ENCODE measurements at regions not wholly inside any gene's neighbourhood (a gene's known extent, or its start where the extent isn't known, plus 50 kb on each side); places are given as distances from the start of the nearest gene placed in this dataset.

GRCh38 chr18:78199002-78199401 lies 780.6 kb upstream of the SALL3 start:
- TF ChIP-seq, protein P1, sequence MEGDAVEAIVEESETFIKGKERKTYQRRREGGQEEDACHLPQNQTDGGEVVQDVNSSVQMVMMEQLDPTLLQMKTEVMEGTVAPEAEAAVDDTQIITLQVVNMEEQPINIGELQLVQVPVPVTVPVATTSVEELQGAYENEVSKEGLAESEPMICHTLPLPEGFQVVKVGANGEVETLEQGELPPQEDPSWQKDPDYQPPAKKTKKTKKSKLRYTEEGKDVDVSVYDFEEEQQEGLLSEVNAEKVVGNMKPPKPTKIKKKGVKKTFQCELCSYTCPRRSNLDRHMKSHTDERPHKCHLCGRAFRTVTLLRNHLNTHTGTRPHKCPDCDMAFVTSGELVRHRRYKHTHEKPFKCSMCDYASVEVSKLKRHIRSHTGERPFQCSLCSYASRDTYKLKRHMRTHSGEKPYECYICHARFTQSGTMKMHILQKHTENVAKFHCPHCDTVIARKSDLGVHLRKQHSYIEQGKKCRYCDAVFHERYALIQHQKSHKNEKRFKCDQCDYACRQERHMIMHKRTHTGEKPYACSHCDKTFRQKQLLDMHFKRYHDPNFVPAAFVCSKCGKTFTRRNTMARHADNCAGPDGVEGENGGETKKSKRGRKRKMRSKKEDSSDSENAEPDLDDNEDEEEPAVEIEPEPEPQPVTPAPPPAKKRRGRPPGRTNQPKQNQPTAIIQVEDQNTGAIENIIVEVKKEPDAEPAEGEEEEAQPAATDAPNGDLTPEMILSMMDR (IDR thresholded peaks at IDR 0.05) = no peak
- no peak for TF ChIP-seq POLR2A (IDR thresholded peaks at IDR 0.05)
